GM12878 (cell line): ENCODE measurements at regions not wholly inside any gene's neighbourhood (a gene's known extent, or its start where the extent isn't known, plus 50 kb on each side); places are given as distances from the start of the nearest gene placed in this dataset.

Source experiments
- ATAC-seq: fragments of 200-7000 bp; cut with Tn5 transposase; 3 replicates; pipeline ENCODE4 v1.9.1; 2020; ENCODE audit warnings: mild to moderate bottlenecking, moderate library complexity
- BruUV-seq: library from RNA; stranded (reverse); fragments of 400-500 nt; replicated peaks from 2 replicates; lab custom pipeline; 2021; lab: Mats Ljungman, UMichigan
- CTCF ChIA-PET: fragments of 300-600 bp; sonication (Branson Sonifier 250); formaldehyde crosslinking; extraction: SDS; loops from one replicate; lab custom pipeline; 2021; ENCODE audit warnings: inconsistent platforms; lab: Yijun Ruan, JAX
- POLR2A ChIA-PET: fragments of 350-600 bp; formaldehyde crosslinking; extraction: SDS; loops from one replicate; lab custom pipeline; 2021; ENCODE audit warnings: inconsistent platforms; lab: Charles Lee
- RAD21 ChIA-PET: fragments of 300-600 bp; sonication (Branson Sonifier 250); formaldehyde crosslinking; loops from one replicate; lab custom pipeline; 2023; ENCODE audit warnings: antibody characterized with exemption; ENCODE audit not compliant: unreplicated experiment; lab: Charles Lee
- SMC1A ChIA-PET: fragments of 300-600 bp; sonication (Branson Sonifier 250); formaldehyde crosslinking; loops from one replicate; lab custom pipeline; 2023; ENCODE audit not compliant: unreplicated experiment, uncharacterized antibody; lab: Charles Lee
- DNase-seq: peaks from one replicate; pipeline ENCODE4 v3.0.0-alpha.2; 2011; ENCODE audit warnings: low read depth, low spot score
- FAIRE-seq: peaks from 3 replicates; lab custom pipeline; 2011; peaks lifted over from hg19 to GRCh38; lab: Jason Lieb, UNC
- H2AFZ ChIP-seq: 2 replicates; pipeline ENCODE4 v1.6.0; 2011; ENCODE audit warnings: low read depth, low read length, control low read depth; ENCODE audit not compliant: control insufficient read depth
- H3K27ac ChIP-seq: 2 replicates; pipeline ENCODE4 v1.5.1; 2011; ENCODE audit warnings: control low read depth; ENCODE audit not compliant: control insufficient read depth, insufficient read depth
- H3K27me3 ChIP-seq, 2 experiments: replicated peaks in 1 of 2; 2 replicates each; pipeline versions ENCODE4 v1.6.0 to v1.6.1; 2011; ENCODE audit warnings: low read length in 1 of 2; ENCODE audit not compliant: control insufficient read depth in 2 of 2, insufficient read depth in 2 of 2
- H3K36me3 ChIP-seq, 2 experiments: 2 replicates each; pipeline ENCODE4 v1.5.1; 2011; ENCODE audit warnings: low read length in 1 of 2; ENCODE audit not compliant: control insufficient read depth in 2 of 2, insufficient read depth in 2 of 2
- H3K4me1 ChIP-seq: 2 replicates; pipeline ENCODE4 v1.6.1; 2011; ENCODE audit warnings: mild to moderate bottlenecking, low read length, moderate library complexity, mixed read lengths; ENCODE audit not compliant: control insufficient read depth, insufficient read depth
- H3K4me2 ChIP-seq: 2 replicates; pipeline ENCODE4 v1.6.0; 2011; ENCODE audit warnings: control low read depth; ENCODE audit not compliant: control insufficient read depth, insufficient read depth
- H3K4me3 ChIP-seq: fragments of 200-600 bp; sonication (generic); 2 replicates; pipeline ENCODE4 v1.5.1; 2016
- H3K79me2 ChIP-seq: 2 replicates; pipeline ENCODE4 v1.6.0; 2011; ENCODE audit warnings: low read length; ENCODE audit not compliant: control insufficient read depth, insufficient read depth
- H3K9ac ChIP-seq: 2 replicates; pipeline ENCODE4 v1.8.0; 2011; ENCODE audit warnings: low read length, control low read depth, mixed read lengths; ENCODE audit not compliant: control insufficient read depth, insufficient read depth
- H3K9me3 ChIP-seq: replicated peaks from 3 replicates; pipeline ENCODE4 v1.5.1; 2011; ENCODE audit warnings: mild to moderate bottlenecking, low read length; ENCODE audit not compliant: control insufficient read depth, insufficient read depth
- H4K20me1 ChIP-seq: 2 replicates; pipeline ENCODE4 v1.6.0; 2011; ENCODE audit not compliant: control insufficient read depth, insufficient read depth
- CHD2 ChIP-seq: IDR thresholded peaks from 2 replicates; pipeline ENCODE4 v1.6.1; 2011; ENCODE audit warnings: low read depth, low read length, improper control_type of control experiment, borderline replicate concordance
- CHD4 ChIP-seq: fragments of 200-600 bp; sonication (generic); IDR thresholded peaks from 2 replicates; pipeline ENCODE4 v1.6.1; 2016; ENCODE audit warnings: mild to moderate bottlenecking
- NR2C1 ChIP-seq: fragments of 450-650 bp; IDR thresholded peaks from 2 replicates; pipeline ENCODE4 v1.6.1; 2017; ENCODE audit warnings: antibody characterized with exemption, mild to moderate bottlenecking, moderate library complexity
- RAD51 ChIP-seq: fragments of 450-650 bp; IDR thresholded peaks from 2 replicates; pipeline ENCODE4 v1.6.1; 2016; ENCODE audit warnings: moderate library complexity, mild to moderate bottlenecking, inconsistent platforms
- SPI1 ChIP-seq: IDR thresholded peaks from 2 replicates; pipeline ENCODE4 v1.6.1; 2011; ENCODE audit warnings: low read depth, mild to moderate bottlenecking, low read length, moderate library complexity, borderline replicate concordance; ENCODE audit not compliant: insufficient read depth
- ZNF622 ChIP-seq: fragments of 450-650 bp; IDR thresholded peaks from 2 replicates; pipeline ENCODE4 v1.6.1; 2017; ENCODE audit warnings: mild to moderate bottlenecking, inconsistent platforms
- ZZZ3 ChIP-seq: IDR thresholded peaks from 2 replicates; pipeline ENCODE4 v1.6.1; 2011; ENCODE audit warnings: low read depth; ENCODE audit not compliant: control insufficient read depth, insufficient read length
- WGBS: methylation state at CpG from one replicate; pipeline ENCODE4 v1.1.6; 2016; ENCODE audit warnings: low lambda C conversion rate; ENCODE audit not compliant: insufficient replicate concordance, insufficient coverage; ENCODE audit errors: missing lambda C conversion rate; 5-methylcytosine and 5-hydroxymethylcytosine counted together
- in situ Hi-C: fragments of 300-500 bp; cut with MboI; formaldehyde crosslinking; loops from 9 replicates; pipeline ENCODE4 v1.14.3; 2018; ENCODE audit warnings: mixed read lengths
- intact Hi-C: fragments of 100-400 bp; cut with micrococcal nuclease; formaldehyde crosslinking; loops from one replicate; pipeline ENCODE4 v1.14.2; 2022; ENCODE audit not compliant: unreplicated experiment
- TF ChIP-seq, protein P1 (sequence below): fragments of 450-650 bp; IDR thresholded peaks from 2 replicates; pipeline ENCODE4 v1.6.1; 2016; ENCODE audit warnings: mild to moderate bottlenecking, moderate library complexity, borderline replicate concordance
- TF ChIP-seq, protein P2 (sequence below): fragments of 450-650 bp; IDR thresholded peaks from 2 replicates; pipeline ENCODE4 v1.6.1; 2017; ENCODE audit warnings: mild to moderate bottlenecking

DNA sequence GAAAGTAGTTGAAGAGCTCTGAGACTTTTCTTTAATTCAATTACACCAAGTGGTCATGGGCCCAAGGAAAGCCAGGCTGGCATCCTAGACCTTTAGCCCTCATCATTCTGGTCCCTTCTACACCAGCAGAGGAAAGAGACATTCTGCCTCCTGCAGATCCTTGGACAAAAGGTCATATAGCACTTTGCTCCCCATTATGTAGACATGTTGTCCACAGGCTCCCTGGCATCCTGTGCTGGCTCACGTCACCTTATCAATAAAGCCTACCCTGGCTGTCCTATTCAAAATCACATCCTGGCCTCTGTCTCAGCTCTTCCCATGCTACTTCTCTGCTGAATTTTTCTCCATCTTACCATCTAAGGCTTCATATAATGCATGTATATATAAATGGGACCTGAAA, 61.6 kb upstream of the MAF start:
- DNase-seq (no peak), ATAC-seq (no peak), FAIRE-seq (no peak)
- Histone ChIP-seq H4K20me1 (no peaks in the 10 kb centered on the region), H3K9me3 (no peaks in the 10 kb centered on the region), H3K9ac (no peak overlapping the region), H3K4me3 (no peak overlapping the region), H3K4me1 (no peaks in the 10 kb centered on the region), H3K79me2 (no peaks in the 10 kb centered on the region), H3K27ac (no peak overlapping the region), H3K36me3 (no peaks in the 10 kb centered on the region), H3K27me3 (no peaks in the 10 kb centered on the region), H3K4me2 (no peak overlapping the region), H2AFZ (no peak overlapping the region)
- POLR2A ChIA-PET: no interaction called here
- RAD21 ChIA-PET: no interaction called here
- intact Hi-C loops (no loop called here), in situ Hi-C loops (no loop called here)
- BruUV-seq: no TSS peak
- TF ChIP-seq RAD51 (no peak), ZNF622 (no peak), SPI1 (no peak), ZZZ3 (no peak), CHD2 (no peak), NR2C1 (no peak), CHD4 (no peak)
- TF ChIP-seq, protein P1, sequence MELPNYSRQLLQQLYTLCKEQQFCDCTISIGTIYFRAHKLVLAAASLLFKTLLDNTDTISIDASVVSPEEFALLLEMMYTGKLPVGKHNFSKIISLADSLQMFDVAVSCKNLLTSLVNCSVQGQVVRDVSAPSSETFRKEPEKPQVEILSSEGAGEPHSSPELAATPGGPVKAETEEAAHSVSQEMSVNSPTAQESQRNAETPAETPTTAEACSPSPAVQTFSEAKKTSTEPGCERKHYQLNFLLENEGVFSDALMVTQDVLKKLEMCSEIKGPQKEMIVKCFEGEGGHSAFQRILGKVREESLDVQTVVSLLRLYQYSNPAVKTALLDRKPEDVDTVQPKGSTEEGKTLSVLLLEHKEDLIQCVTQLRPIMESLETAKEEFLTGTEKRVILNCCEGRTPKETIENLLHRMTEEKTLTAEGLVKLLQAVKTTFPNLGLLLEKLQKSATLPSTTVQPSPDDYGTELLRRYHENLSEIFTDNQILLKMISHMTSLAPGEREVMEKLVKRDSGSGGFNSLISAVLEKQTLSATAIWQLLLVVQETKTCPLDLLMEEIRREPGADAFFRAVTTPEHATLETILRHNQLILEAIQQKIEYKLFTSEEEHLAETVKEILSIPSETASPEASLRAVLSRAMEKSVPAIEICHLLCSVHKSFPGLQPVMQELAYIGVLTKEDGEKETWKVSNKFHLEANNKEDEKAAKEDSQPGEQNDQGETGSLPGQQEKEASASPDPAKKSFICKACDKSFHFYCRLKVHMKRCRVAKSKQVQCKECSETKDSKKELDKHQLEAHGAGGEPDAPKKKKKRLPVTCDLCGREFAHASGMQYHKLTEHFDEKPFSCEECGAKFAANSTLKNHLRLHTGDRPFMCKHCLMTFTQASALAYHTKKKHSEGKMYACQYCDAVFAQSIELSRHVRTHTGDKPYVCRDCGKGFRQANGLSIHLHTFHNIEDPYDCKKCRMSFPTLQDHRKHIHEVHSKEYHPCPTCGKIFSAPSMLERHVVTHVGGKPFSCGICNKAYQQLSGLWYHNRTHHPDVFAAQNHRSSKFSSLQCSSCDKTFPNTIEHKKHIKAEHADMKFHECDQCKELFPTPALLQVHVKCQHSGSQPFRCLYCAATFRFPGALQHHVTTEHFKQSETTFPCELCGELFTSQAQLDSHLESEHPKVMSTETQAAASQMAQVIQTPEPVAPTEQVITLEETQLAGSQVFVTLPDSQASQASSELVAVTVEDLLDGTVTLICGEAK: no peak
- TF ChIP-seq, protein P2, sequence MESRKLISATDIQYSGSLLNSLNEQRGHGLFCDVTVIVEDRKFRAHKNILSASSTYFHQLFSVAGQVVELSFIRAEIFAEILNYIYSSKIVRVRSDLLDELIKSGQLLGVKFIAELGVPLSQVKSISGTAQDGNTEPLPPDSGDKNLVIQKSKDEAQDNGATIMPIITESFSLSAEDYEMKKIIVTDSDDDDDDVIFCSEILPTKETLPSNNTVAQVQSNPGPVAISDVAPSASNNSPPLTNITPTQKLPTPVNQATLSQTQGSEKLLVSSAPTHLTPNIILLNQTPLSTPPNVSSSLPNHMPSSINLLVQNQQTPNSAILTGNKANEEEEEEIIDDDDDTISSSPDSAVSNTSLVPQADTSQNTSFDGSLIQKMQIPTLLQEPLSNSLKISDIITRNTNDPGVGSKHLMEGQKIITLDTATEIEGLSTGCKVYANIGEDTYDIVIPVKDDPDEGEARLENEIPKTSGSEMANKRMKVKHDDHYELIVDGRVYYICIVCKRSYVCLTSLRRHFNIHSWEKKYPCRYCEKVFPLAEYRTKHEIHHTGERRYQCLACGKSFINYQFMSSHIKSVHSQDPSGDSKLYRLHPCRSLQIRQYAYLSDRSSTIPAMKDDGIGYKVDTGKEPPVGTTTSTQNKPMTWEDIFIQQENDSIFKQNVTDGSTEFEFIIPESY: no peak
- SMC1A ChIA-PET: no interaction called here
- 47% methylated on average over 1 of the region's 1 CpG for WGBS
- CTCF ChIA-PET: interaction anchor here (1.0 kb wide), 1 partner anchor 18 kb away, joined by 3 read pairs; no protein-coding TSS in a partner anchor
